ENCODE measurements at regions not wholly inside any gene's neighbourhood (a gene's known extent, or its start where the extent isn't known, plus 50 kb on each side); places are given as distances from the start of the nearest gene placed in this dataset.

- TF ChIP-seq CTCF (conservative IDR thresholded peaks at IDR 0.05; ENCODE audit: control insufficient read depth, insufficient read depth, low read depth, low read length) = no peak
- DNase-seq (ENCODE audit: low read depth) = no peak
- H3K4me3 ChIP-seq (ENCODE audit: control insufficient read depth, low read depth, low read length) = no peak overlapping the region
Measured at GRCh38 chr4:157929486-157929885, 243.3 kb downstream of the GASK1B start.

GRCh38 chr4:157918036-157918832 is 254.6 kb downstream of the GASK1B start:
- no peak overlapping the region for H3K4me3 ChIP-seq (ENCODE audit: control insufficient read depth, low read depth, low read length)

GRCh38 chr4:157912212-157912611 is 260.6 kb downstream of the GASK1B start:
- TF ChIP-seq CTCF (conservative IDR thresholded peaks at IDR 0.05; ENCODE audit: control insufficient read depth, insufficient read depth, low read depth, low read length) = no peak
- DNase-seq (ENCODE audit: low read depth) = no peak
- no peak overlapping the region for H3K4me3 ChIP-seq (ENCODE audit: control insufficient read depth, low read depth, low read length)

More at GRCh38 chr4:157918036-157918832, 254.6 kb downstream of the GASK1B start:
- DNase-seq (ENCODE audit: low read depth) = no peak
- no peak for TF ChIP-seq CTCF (conservative IDR thresholded peaks at IDR 0.05; ENCODE audit: control insufficient read depth, insufficient read depth, low read depth, low read length)

- DNase-seq (ENCODE audit: low read depth) = no peak
- no peak for TF ChIP-seq CTCF (conservative IDR thresholded peaks at IDR 0.05; ENCODE audit: control insufficient read depth, insufficient read depth, low read depth, low read length)
- H3K4me3 ChIP-seq (ENCODE audit: control insufficient read depth, low read depth, low read length) = no peak overlapping the region
Measured at GRCh38 chr4:157911662-157912061, 261.2 kb downstream of the GASK1B start.

- no peak for DNase-seq (ENCODE audit: low read depth)
- H3K4me3 ChIP-seq (ENCODE audit: control insufficient read depth, low read depth, low read length) = no peak overlapping the region
- TF ChIP-seq CTCF (conservative IDR thresholded peaks at IDR 0.05; ENCODE audit: control insufficient read depth, insufficient read depth, low read depth, low read length) = no peak
Measured at GRCh38 chr4:157908691-157909090, 264.1 kb downstream of the GASK1B start.

- no peak for DNase-seq (ENCODE audit: low read depth)
- H3K4me3 ChIP-seq (ENCODE audit: control insufficient read depth, low read depth, low read length) = no peak overlapping the region
- no peak for TF ChIP-seq CTCF (conservative IDR thresholded peaks at IDR 0.05; ENCODE audit: control insufficient read depth, insufficient read depth, low read depth, low read length)
Measured at GRCh38 chr4:157908031-157908430, 264.8 kb downstream of the GASK1B start.
